ENCODE measurements at regions not wholly inside any gene's neighbourhood (a gene's known extent, or its start where the extent isn't known, plus 50 kb on each side); places are given as distances from the start of the nearest gene placed in this dataset.

DNA sequence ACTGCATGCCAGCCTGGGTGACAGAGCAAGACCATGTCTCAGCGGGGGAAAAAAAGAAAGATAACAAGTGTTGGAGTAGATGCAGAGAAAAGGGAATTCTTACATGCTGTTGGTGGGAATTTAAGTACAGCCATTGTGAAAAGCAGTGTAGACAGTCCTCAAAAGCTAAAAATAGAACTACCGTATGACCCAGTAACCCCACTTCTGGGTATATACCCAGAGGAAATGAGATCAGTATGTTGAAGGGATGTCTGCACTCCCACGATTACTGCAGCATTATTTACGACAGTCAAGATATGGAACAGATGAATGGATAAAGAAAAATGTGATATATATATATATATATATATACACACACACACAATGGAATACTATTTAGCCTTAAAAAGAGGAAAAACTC, 225.3 kb upstream of the SLC24A2 start:
- TF ChIP-seq, protein P1, sequence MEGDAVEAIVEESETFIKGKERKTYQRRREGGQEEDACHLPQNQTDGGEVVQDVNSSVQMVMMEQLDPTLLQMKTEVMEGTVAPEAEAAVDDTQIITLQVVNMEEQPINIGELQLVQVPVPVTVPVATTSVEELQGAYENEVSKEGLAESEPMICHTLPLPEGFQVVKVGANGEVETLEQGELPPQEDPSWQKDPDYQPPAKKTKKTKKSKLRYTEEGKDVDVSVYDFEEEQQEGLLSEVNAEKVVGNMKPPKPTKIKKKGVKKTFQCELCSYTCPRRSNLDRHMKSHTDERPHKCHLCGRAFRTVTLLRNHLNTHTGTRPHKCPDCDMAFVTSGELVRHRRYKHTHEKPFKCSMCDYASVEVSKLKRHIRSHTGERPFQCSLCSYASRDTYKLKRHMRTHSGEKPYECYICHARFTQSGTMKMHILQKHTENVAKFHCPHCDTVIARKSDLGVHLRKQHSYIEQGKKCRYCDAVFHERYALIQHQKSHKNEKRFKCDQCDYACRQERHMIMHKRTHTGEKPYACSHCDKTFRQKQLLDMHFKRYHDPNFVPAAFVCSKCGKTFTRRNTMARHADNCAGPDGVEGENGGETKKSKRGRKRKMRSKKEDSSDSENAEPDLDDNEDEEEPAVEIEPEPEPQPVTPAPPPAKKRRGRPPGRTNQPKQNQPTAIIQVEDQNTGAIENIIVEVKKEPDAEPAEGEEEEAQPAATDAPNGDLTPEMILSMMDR (IDR thresholded peaks at IDR 0.05), result no peak
- no peak for TF ChIP-seq POLR2AphosphoS5 (IDR thresholded peaks at IDR 0.05)

All from prostate gland (tissue), 2 donors.